DOHH2 (cell line): ENCODE measurements at regions not wholly inside any gene's neighbourhood (a gene's known extent, or its start where the extent isn't known, plus 50 kb on each side); places are given as distances from the start of the nearest gene placed in this dataset.

Source experiments
- CTCF ChIP-seq: fragments of 200-600 bp; sonication (generic); IDR thresholded peaks from one replicate; pipeline ENCODE4 v1.5.1; 2014; ENCODE audit warnings: antibody characterized with exemption, mild to moderate bottlenecking, low read depth, low read length; ENCODE audit not compliant: poor library complexity, severe bottlenecking
- EZH2phosphoT487 ChIP-seq: fragments of 200-600 bp; sonication (generic); IDR thresholded peaks from 2 replicates; pipeline ENCODE4 v1.6.1; 2017; ENCODE audit warnings: borderline replicate concordance, mild to moderate bottlenecking, antibody characterized with exemption, low read length, moderate library complexity, mixed read lengths

GRCh38 chrX:86887341-86887740 is 630.3 kb upstream of the KLHL4 start:
- TF ChIP-seq CTCF: no peak
- no peak for TF ChIP-seq EZH2phosphoT487
